HEK293T (cell line): ENCODE measurements at regions not wholly inside any gene's neighbourhood (a gene's known extent, or its start where the extent isn't known, plus 50 kb on each side); places are given as distances from the start of the nearest gene placed in this dataset.

Source experiments
- CTCF ChIA-PET: fragments of 350-600 bp; formaldehyde crosslinking; extraction: SDS; loops from one replicate; lab custom pipeline; 2021; ENCODE audit warnings: antibody characterized with exemption, inconsistent platforms; lab: Yijun Ruan, JAX
- POLR2A ChIA-PET: fragments of 350-600 bp; formaldehyde crosslinking; extraction: SDS; loops from one replicate; lab custom pipeline; 2020; ENCODE audit warnings: antibody characterized with exemption, inconsistent platforms; lab: Yijun Ruan, JAX
- DNase-seq: peaks from one replicate; pipeline ENCODE4 v3.0.0; 2012; ENCODE audit warnings: mixed read lengths; ENCODE audit errors: extremely low spot score
- ARNT ChIP-seq: fragments of 450-650 bp; IDR thresholded peaks from 2 replicates; pipeline ENCODE4 v1.6.1; 2017; ENCODE audit warnings: mild to moderate bottlenecking
- BHLHE40 ChIP-seq: fragments of 450-650 bp; IDR thresholded peaks from 2 replicates; pipeline ENCODE4 v1.6.1; 2016; ENCODE audit warnings: mild to moderate bottlenecking, moderate library complexity, borderline replicate concordance
- CTBP1 ChIP-seq: fragments of 450-650 bp; IDR thresholded peaks from 2 replicates; pipeline ENCODE4 v1.6.1; 2016; ENCODE audit warnings: borderline replicate concordance
- ELF4 ChIP-seq: fragments of 450-650 bp; IDR thresholded peaks from 2 replicates; pipeline ENCODE4 v1.6.1; 2017; ENCODE audit warnings: antibody characterized with exemption
- FOXA1 ChIP-seq: fragments of 450-650 bp; IDR thresholded peaks from 2 replicates; pipeline ENCODE4 v1.6.1; 2016; ENCODE audit warnings: mild to moderate bottlenecking
- FOXK2 ChIP-seq: fragments of 450-650 bp; IDR thresholded peaks from 2 replicates; pipeline ENCODE4 v1.6.1; 2016; ENCODE audit warnings: mild to moderate bottlenecking
- FOXM1 ChIP-seq: fragments of 450-650 bp; IDR thresholded peaks from 2 replicates; pipeline ENCODE4 v1.6.1; 2017; ENCODE audit warnings: mild to moderate bottlenecking, borderline replicate concordance
- HDGF ChIP-seq: fragments of 450-650 bp; IDR thresholded peaks from 2 replicates; pipeline ENCODE4 v1.6.1; 2017; ENCODE audit warnings: antibody characterized with exemption, borderline replicate concordance
- L3MBTL2 ChIP-seq: fragments of 450-650 bp; conservative IDR thresholded peaks from 2 replicates; pipeline ENCODE4 v1.6.1; 2016; ENCODE audit warnings: mild to moderate bottlenecking
- LEF1 ChIP-seq: fragments of 450-650 bp; IDR thresholded peaks from 2 replicates; pipeline ENCODE4 v1.6.1; 2017; ENCODE audit warnings: mild to moderate bottlenecking, borderline replicate concordance
- NFRKB ChIP-seq: fragments of 450-650 bp; IDR thresholded peaks from 2 replicates; pipeline ENCODE4 v1.6.1; 2016; ENCODE audit warnings: mild to moderate bottlenecking, moderate library complexity
- SP1 ChIP-seq: fragments of 450-650 bp; IDR thresholded peaks from 2 replicates; pipeline ENCODE4 v1.6.1; 2017
- SUZ12 ChIP-seq: fragments of 450-650 bp; IDR thresholded peaks from 2 replicates; pipeline ENCODE4 v1.6.1; 2016; ENCODE audit warnings: mild to moderate bottlenecking
- TARDBP ChIP-seq: fragments of 450-650 bp; IDR thresholded peaks from 2 replicates; pipeline ENCODE4 v1.6.1; 2016
- ZNF384 ChIP-seq: fragments of 450-650 bp; IDR thresholded peaks from 2 replicates; pipeline ENCODE4 v1.6.1; 2016
- TF ChIP-seq, protein P1 (sequence below): fragments of 450-650 bp; IDR thresholded peaks from 2 replicates; pipeline ENCODE4 v1.6.1; 2016

DNA sequence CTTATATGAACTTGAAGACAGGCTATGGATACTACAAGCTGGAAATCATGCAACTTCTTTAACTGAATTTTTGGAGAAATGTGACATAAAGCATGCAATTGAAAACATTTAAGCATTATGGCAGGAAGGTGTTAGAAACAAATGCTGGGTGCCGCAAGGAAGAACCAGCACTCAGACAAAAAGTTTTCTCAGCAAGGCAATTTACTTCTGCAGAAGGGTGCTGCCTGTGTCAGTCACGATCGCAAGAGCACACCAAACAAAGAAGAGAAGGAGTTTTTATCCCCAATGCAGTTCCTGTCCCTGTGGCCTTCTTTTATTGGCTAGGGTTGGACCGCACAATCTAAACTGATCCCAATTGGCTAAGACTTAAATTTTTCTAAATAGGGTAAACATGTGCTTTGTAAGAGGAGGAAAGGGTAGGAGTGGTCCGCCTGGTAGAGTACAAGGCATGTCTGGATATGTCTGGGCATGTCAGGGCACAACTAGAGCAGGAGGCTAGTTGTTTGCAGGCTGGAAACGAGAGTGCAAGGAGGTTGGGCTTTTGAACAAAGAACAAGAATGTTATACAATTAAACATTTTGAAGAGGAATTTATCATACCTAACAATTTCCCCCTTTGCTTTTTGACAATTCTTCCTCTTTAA lies 109.6 kb upstream of the FAM3C start:
- no peak for TF ChIP-seq L3MBTL2
- no peak for TF ChIP-seq BHLHE40
- TF ChIP-seq SUZ12 = no peak
- TF ChIP-seq FOXA1 = no peak
- TF ChIP-seq FOXK2 = no peak
- no peak for TF ChIP-seq CTBP1
- TF ChIP-seq ZNF384 = no peak
- ChIA-PET CTCF (no interaction called here), POLR2A (no interaction called here)
- DNase-seq = no peak

DNA sequence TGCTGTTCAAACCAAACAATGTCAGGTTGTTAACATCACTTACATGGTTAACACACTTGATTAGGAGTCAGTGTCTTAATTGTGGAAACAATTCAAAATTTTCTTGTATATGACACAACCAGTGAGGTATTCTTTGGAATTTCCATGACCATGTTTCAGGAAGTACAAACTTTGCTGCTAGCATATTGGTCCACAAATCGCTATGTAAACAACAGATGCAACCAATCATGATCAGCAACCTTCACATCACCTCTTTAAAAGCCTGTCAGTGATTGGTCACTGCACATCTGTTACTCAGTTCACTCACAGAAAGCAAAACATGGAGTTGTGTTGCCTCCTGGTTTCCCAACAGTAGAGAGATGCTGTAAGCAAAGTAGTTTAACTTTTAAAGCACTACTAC lies 108.9 kb upstream of the FAM3C start:
- POLR2A ChIA-PET = no interaction called here
- TF ChIP-seq FOXK2 (no peak), LEF1 (no peak), FOXA1 (no peak), SUZ12 (no peak), TARDBP (no peak), FOXM1 (no peak), SP1 (no peak), ARNT (no peak), HDGF (no peak), NFRKB (no peak), L3MBTL2 (no peak), CTBP1 (no peak), ZNF384 (no peak), BHLHE40 (no peak), ELF4 (no peak)
- TF ChIP-seq, protein P1, sequence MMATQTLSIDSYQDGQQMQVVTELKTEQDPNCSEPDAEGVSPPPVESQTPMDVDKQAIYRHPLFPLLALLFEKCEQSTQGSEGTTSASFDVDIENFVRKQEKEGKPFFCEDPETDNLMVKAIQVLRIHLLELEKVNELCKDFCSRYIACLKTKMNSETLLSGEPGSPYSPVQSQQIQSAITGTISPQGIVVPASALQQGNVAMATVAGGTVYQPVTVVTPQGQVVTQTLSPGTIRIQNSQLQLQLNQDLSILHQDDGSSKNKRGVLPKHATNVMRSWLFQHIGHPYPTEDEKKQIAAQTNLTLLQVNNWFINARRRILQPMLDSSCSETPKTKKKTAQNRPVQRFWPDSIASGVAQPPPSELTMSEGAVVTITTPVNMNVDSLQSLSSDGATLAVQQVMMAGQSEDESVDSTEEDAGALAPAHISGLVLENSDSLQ = no peak
- CTCF ChIA-PET = no interaction called here
- DNase-seq = no peak

DNA sequence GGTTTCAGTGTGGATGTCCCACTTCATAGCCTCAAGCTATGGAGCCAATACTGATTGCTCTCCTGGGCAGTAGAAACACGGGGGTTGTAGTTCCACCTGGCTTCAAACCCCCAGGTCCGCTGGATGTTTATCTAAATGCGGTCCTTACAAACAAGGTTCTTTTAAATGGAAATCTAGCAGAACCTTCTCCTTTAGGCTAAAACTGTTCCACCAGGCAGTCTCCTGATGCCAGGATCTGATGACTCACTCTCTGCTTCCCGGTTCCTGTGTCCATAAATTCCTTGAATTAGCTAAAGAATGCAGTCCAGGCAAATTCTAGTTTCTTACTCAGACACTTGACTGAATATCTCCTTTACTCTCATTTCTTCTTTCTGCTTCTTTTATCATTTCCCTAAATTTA lies 108.4 kb upstream of the FAM3C start:
- TF ChIP-seq FOXK2 (no peak), SP1 (no peak), CTBP1 (no peak), FOXA1 (no peak), ARNT (no peak), HDGF (no peak), ZNF384 (no peak)
- no peak for DNase-seq
- ChIA-PET POLR2A (no interaction called here), CTCF (no interaction called here)

DNA sequence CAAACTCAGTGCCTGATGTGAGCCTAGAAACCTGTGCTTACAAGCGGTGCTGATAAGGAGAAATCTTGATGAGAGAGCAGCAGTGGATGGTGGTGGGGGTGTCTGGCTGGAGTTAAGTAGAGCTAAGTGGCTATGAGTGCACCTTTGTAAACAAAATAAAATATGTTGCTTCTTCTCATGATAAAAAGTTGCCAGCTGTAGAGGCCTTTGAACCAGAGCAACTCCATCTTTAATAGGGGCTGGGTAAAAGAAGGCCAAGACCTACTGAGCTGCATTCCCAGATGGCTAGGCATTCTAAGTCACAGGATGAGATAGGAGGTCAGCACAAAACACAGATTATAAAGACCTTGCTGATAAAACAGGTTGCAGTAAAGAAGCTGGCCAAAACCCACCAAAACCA lies 107.6 kb upstream of the FAM3C start:
- no peak for DNase-seq
- ChIA-PET POLR2A (no interaction called here), CTCF (no interaction called here)
- no peak for TF ChIP-seq FOXA1
- no peak for TF ChIP-seq LEF1
- TF ChIP-seq FOXM1 = no peak

DNA sequence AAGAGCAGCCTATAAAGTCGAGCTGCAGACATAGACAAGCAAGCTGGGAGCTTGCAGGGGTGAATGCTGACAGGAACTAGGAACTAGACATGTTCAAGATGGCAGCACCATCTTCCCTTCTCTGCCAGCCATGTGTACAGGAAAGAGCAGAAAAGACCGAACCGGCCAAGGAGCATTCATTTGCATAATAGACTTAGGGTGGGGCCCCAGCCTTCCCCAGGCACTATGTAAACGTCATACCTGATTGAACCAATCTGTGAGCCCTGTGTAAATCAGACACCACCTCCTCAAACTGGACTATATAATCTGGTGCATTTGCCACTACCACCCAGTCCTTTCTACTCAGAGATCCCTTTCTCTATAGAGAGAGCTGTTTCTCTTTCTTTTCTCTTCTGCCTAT lies 106.9 kb upstream of the FAM3C start:
- ChIA-PET CTCF (no interaction called here), POLR2A (no interaction called here)
- TF ChIP-seq NFRKB (no peak), TARDBP (no peak), BHLHE40 (no peak), HDGF (no peak), SP1 (no peak)
- no peak for DNase-seq

DNA sequence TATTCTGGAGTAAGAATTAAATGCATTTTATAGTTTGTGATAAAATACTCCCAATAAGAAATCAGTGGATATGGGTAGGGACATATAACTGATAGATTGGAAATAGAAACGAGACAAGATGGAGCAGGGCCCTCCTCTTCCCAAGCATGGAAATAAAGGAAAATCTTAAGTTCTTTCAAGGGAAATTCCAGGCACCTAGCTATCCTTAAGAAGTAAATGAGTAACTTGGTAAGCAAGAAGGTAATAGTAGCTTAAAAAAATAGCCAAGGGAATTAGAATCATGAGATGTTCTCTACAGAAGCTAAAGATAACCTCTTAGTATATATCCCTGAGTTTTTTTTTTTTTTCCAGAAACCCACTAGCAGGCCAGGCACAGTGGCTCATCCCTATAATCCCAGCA lies 105.5 kb upstream of the FAM3C start:
- TF ChIP-seq ZNF384 (no peak), SUZ12 (no peak), FOXK2 (no peak), SP1 (no peak), ELF4 (no peak), HDGF (no peak), BHLHE40 (no peak), TARDBP (no peak), LEF1 (no peak)
- ChIA-PET POLR2A (no interaction called here), CTCF (no interaction called here)
- no peak for DNase-seq

DNA sequence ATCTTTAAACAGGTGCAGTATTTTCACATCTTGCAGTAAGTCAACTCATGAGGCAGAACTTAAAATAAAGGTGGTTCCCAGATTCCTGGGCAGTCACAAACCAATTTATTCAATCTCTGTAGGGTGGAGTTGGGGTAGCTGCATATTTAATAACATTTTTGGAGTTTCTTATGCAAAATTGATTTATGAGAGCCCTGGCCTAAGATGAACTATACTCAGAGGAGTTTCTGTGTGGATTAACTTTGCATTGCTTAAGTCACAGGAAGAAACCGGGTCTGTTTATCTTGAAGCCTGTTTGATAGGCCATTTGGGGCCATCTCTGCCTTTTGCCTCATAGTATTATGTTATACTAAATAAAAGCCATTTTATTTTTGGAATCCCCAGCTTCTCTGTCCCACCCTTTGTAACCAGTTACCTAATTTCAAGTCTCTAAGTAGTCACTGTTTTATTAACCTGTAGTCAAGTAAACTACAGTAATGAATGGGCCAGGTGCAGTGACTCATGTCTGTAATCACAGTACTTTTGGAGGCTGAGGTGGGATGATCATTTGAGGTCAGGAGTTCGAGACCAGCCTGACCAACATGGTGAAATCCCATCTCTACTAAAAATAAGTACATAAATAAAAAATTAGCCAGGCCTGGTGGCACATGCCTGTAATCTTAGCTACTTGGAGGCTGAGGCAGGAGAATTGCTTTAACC lies 104.4 kb upstream of the FAM3C start:
- no peak for TF ChIP-seq ELF4
- no peak for TF ChIP-seq CTBP1
- no peak for TF ChIP-seq FOXK2
- no peak for TF ChIP-seq L3MBTL2
- no peak for TF ChIP-seq NFRKB
- no peak for TF ChIP-seq TARDBP
- TF ChIP-seq FOXA1 = no peak
- TF ChIP-seq HDGF = no peak
- TF ChIP-seq ARNT = no peak
- TF ChIP-seq, protein P1 = no peak
- no peak for TF ChIP-seq SUZ12
- TF ChIP-seq BHLHE40 = no peak
- no peak for TF ChIP-seq ZNF384
- ChIA-PET POLR2A (no interaction called here), CTCF (no interaction called here)
- DNase-seq = no peak
